PC-9 (cell line): ENCODE measurements at regions not wholly inside any gene's neighbourhood (a gene's known extent, or its start where the extent isn't known, plus 50 kb on each side); places are given as distances from the start of the nearest gene placed in this dataset.

ENCODE experiments used
- BruUV-seq: library from RNA; stranded (reverse); fragments of 400-500 nt; replicated peaks from 2 replicates; lab custom pipeline; 2021; lab: Mats Ljungman, UMichigan
- CTCF ChIA-PET: fragments of 300-600 bp; sonication (Branson Sonifier 250); formaldehyde crosslinking; loops from one replicate; lab custom pipeline; 2022; ENCODE audit warnings: antibody characterized with exemption; lab: Charles Lee
- POLR2A ChIA-PET: fragments of 300-600 bp; sonication (Branson Sonifier 250); formaldehyde crosslinking; loops from one replicate; lab custom pipeline; 2022; ENCODE audit warnings: antibody characterized with exemption; ENCODE audit not compliant: unreplicated experiment; lab: Charles Lee
- DNase-seq, 2 experiments: peaks; one replicate each; pipeline versions ENCODE4 v3.0.0 to v3.0.0-alpha.2; 2015 to 2022; ENCODE audit warnings: mixed read lengths in 1 of 2
- H2AFZ ChIP-seq: fragments of 200-600 bp; sonication (generic); 2 replicates; pipeline ENCODE4 v1.8.1; 2017; ENCODE audit warnings: antibody characterized with exemption
- H3F3A ChIP-seq: fragments of 200-600 bp; sonication (generic); 2 replicates; pipeline ENCODE4 v1.8.1; 2017; ENCODE audit warnings: antibody characterized with exemption, mild to moderate bottlenecking, low read depth; ENCODE audit not compliant: insufficient read depth
- H3K27ac ChIP-seq: fragments of 200-600 bp; sonication (generic); 2 replicates; pipeline ENCODE4 v1.6.1; 2016; ENCODE audit warnings: mixed run types
- H3K27me3 ChIP-seq: fragments of 200-600 bp; sonication (generic); 2 replicates; pipeline ENCODE4 v1.6.1; 2016; ENCODE audit warnings: low read depth, mixed run types; ENCODE audit not compliant: insufficient read depth
- H3K36me3 ChIP-seq: fragments of 200-600 bp; sonication (generic); 2 replicates; pipeline ENCODE4 v1.6.1; 2016; ENCODE audit warnings: low read depth, mixed run types
- H3K4me1 ChIP-seq: fragments of 200-600 bp; sonication (generic); replicated peaks from 2 replicates; pipeline ENCODE4 v1.6.1; 2016; ENCODE audit warnings: mixed run types; ENCODE audit not compliant: insufficient read depth
- H3K4me2 ChIP-seq: fragments of 200-600 bp; sonication (generic); 2 replicates; pipeline ENCODE4 v1.6.1; 2017; ENCODE audit warnings: mixed run types
- H3K4me3 ChIP-seq: fragments of 200-600 bp; sonication (generic); 2 replicates; pipeline ENCODE4 v1.6.1; 2016; ENCODE audit warnings: mixed run types
- H3K79me2 ChIP-seq: fragments of 200-600 bp; sonication (generic); 2 replicates; pipeline ENCODE4 v1.6.1; 2017; ENCODE audit warnings: low read depth, mixed run types
- H3K9me2 ChIP-seq: fragments of 200-600 bp; sonication (generic); 2 replicates; pipeline ENCODE4 v1.8.1; 2017; ENCODE audit warnings: mild to moderate bottlenecking; ENCODE audit not compliant: insufficient read depth
- H3K9me3 ChIP-seq: fragments of 200-600 bp; sonication (generic); 2 replicates; pipeline ENCODE4 v1.8.1; 2016; ENCODE audit warnings: low read depth; ENCODE audit not compliant: insufficient read depth
- H4K20me1 ChIP-seq: fragments of 200-600 bp; sonication (generic); 2 replicates; pipeline ENCODE4 v1.8.1; 2017; ENCODE audit not compliant: insufficient read depth
- CTCF ChIP-seq: fragments of 200-600 bp; sonication (generic); conservative IDR thresholded peaks from 2 replicates; pipeline ENCODE4 v1.6.1; 2017; ENCODE audit warnings: mixed run types, antibody characterized with exemption, mild to moderate bottlenecking, moderate library complexity
- EZH2 ChIP-seq: fragments of 200-600 bp; sonication (generic); IDR thresholded peaks from 2 replicates; pipeline ENCODE4 v1.8.0; 2017; ENCODE audit warnings: antibody characterized with exemption, low read depth
- intact Hi-C: fragments of 100-400 bp; cut with micrococcal nuclease; formaldehyde crosslinking; loops from one replicate; pipeline ENCODE4 v1.10.0; 2022; ENCODE audit not compliant: unreplicated experiment

- no peaks in the 10 kb centered on the region for H3K79me2 ChIP-seq
- POLR2A ChIA-PET: interaction anchor here (0.6 kb wide), 1 partner anchor 92 kb away, joined by 11 read pairs; no protein-coding TSS in a partner anchor
- CTCF ChIA-PET: no interaction called here
- no peak for TF ChIP-seq EZH2
- no peak for TF ChIP-seq CTCF
- no peak overlapping the region for H3K27ac ChIP-seq
- intact Hi-C loops: no loop called here
- H3K4me2 ChIP-seq: no peak overlapping the region
- no peak for DNase-seq
- no peaks in the 10 kb centered on the region for H3F3A ChIP-seq
- BruUV-seq: no TSS peak
- no peak overlapping the region for H2AFZ ChIP-seq
- H4K20me1 ChIP-seq: no peaks in the 10 kb centered on the region
- H3K9me2 ChIP-seq: no peaks in the 10 kb centered on the region
- H3K4me3 ChIP-seq: no peak overlapping the region
- no peaks in the 10 kb centered on the region for H3K36me3 ChIP-seq
- H3K4me1 ChIP-seq: no peaks in the 10 kb centered on the region
- H3K9me3 ChIP-seq: no peaks in the 10 kb centered on the region
- H3K27me3 ChIP-seq: no peaks in the 10 kb centered on the region
Observed at GRCh38 chr13:104015646-104016396, 949.6 kb upstream of the SLC10A2 start.

- H3K36me3 ChIP-seq: no peaks in the 10 kb centered on the region
- no peak for DNase-seq
- no peak overlapping the region for H3K4me3 ChIP-seq
- no peaks in the 10 kb centered on the region for H3K27me3 ChIP-seq
- TF ChIP-seq EZH2 (no peak), CTCF (no peak)
- H3K27ac ChIP-seq: no peak overlapping the region
- H3K79me2 ChIP-seq: no peaks in the 10 kb centered on the region
- H3K9me3 ChIP-seq: no peaks in the 10 kb centered on the region
- H3K4me2 ChIP-seq: no peak overlapping the region
- no TSS peak for BruUV-seq
- POLR2A ChIA-PET: interaction anchor here (0.6 kb wide), 1 partner anchor 93 kb away, joined by 11 read pairs; no protein-coding TSS in a partner anchor
- no peaks in the 10 kb centered on the region for H3K9me2 ChIP-seq
- intact Hi-C loops: no loop called here
- H3K4me1 ChIP-seq: no peaks in the 10 kb centered on the region
- no peak overlapping the region for H2AFZ ChIP-seq
- CTCF ChIA-PET: no interaction called here
- H3F3A ChIP-seq: no peaks in the 10 kb centered on the region
- H4K20me1 ChIP-seq: no peaks in the 10 kb centered on the region
Observed at GRCh38 chr13:104014803-104015645, 948.8 kb upstream of the SLC10A2 start.

GRCh38 chr13:104011505-104012241 is 945.5 kb upstream of the SLC10A2 start:
- TF ChIP-seq CTCF: no peak
- TF ChIP-seq EZH2: no peak
- Histone ChIP-seq H3K9me2 (no peaks in the 10 kb centered on the region), H3K27ac (no peak overlapping the region), H3K4me3 (no peak overlapping the region), H3K4me1 (no peaks in the 10 kb centered on the region), H2AFZ (peak overlapping the region; percentile 54; the same call in 1 of the 2 replicates), H3K9me3 (no peaks in the 10 kb centered on the region), H3K36me3 (no peaks in the 10 kb centered on the region), H3F3A (no peaks in the 10 kb centered on the region), H3K79me2 (no peaks in the 10 kb centered on the region), H4K20me1 (no peaks in the 10 kb centered on the region), H3K27me3 (no peaks in the 10 kb centered on the region), H3K4me2 (no peak overlapping the region)
- ChIA-PET CTCF (no interaction called here), POLR2A (no interaction called here)
- intact Hi-C loops: no loop called here
- BruUV-seq: no TSS peak
- no peak for DNase-seq
